GM18868 (cell line): ENCODE measurements at regions not wholly inside any gene's neighbourhood (a gene's known extent, or its start where the extent isn't known, plus 50 kb on each side); places are given as distances from the start of the nearest gene placed in this dataset.
"Not testable (repeated sequence)": the region's sequence is repeated elsewhere in the genome, so short reads cannot be mapped to it uniquely, and the experiment has no call there.

Source experiments
- ATAC-seq: cut with Tn5 transposase; IDR thresholded peaks from one replicate; pipeline ENCODE4 v1.9.1; 2021; ENCODE audit warnings: mild to moderate bottlenecking, moderate library complexity; ENCODE audit not compliant: unreplicated experiment

- ATAC-seq, result no peak
Measured at GRCh38 chr5:84791138-84791537, 406.5 kb upstream of the EDIL3 start.

GRCh38 chr5:84790406-84790805, 405.7 kb upstream of the EDIL3 start:
- ATAC-seq, result no peak

- ATAC-seq, result peak; percentile 84
Measured at GRCh38 chr5:84783003-84783402, 398.3 kb upstream of the EDIL3 start.

GRCh38 chr5:84779186-84779585, 394.5 kb upstream of the EDIL3 start:
- ATAC-seq, result no peak

GRCh38 chr5:84764227-84764626, 379.5 kb upstream of the EDIL3 start:
- ATAC-seq, result no peak

GRCh38 chr5:84758008-84758407, 373.3 kb upstream of the EDIL3 start:
- no peak for ATAC-seq

GRCh38 chr5:84752780-84753179, 368.1 kb upstream of the EDIL3 start:
- ATAC-seq, result no peak

- no peak for ATAC-seq
Measured at GRCh38 chr5:84748313-84748712, 363.6 kb upstream of the EDIL3 start.

GRCh38 chr5:84746280-84746679, 361.6 kb upstream of the EDIL3 start:
- ATAC-seq, result not testable (repeated sequence)

GRCh38 chr5:84741056-84741455, 356.4 kb upstream of the EDIL3 start:
- ATAC-seq, result no peak

GRCh38 chr5:84729326-84729725, 344.6 kb upstream of the EDIL3 start:
- no peak for ATAC-seq

GRCh38 chr5:84727708-84728107, 343.0 kb upstream of the EDIL3 start:
- ATAC-seq, result no peak

GRCh38 chr5:84725946-84726570, 341.4 kb upstream of the EDIL3 start:
- no peak for ATAC-seq

- ATAC-seq, result no peak
Measured at GRCh38 chr5:84724683-84725082, 340.0 kb upstream of the EDIL3 start.

GRCh38 chr5:84724181-84724580, 339.5 kb upstream of the EDIL3 start:
- ATAC-seq, result no peak

GRCh38 chr5:84718377-84718776, 333.7 kb upstream of the EDIL3 start:
- peak; percentile 54 for ATAC-seq

GRCh38 chr5:84715686-84716085, 331.0 kb upstream of the EDIL3 start:
- no peak for ATAC-seq

- ATAC-seq, result no peak
Measured at GRCh38 chr5:84715091-84715490, 330.4 kb upstream of the EDIL3 start.

GRCh38 chr5:84709075-84709474, 324.4 kb upstream of the EDIL3 start:
- no peak for ATAC-seq

- ATAC-seq, result no peak
Measured at GRCh38 chr5:84706678-84707641, 322.3 kb upstream of the EDIL3 start.

- not testable (repeated sequence) for ATAC-seq
Measured at GRCh38 chr5:84700545-84700944, 315.9 kb upstream of the EDIL3 start.

GRCh38 chr5:84696651-84697050, 312.0 kb upstream of the EDIL3 start:
- no peak for ATAC-seq
